Jurkat, Clone E6-1 (cell line): ENCODE measurements at regions not wholly inside any gene's neighbourhood (a gene's known extent, or its start where the extent isn't known, plus 50 kb on each side); places are given as distances from the start of the nearest gene placed in this dataset.

ENCODE experiments used
- DNase-seq: peaks from one replicate; pipeline ENCODE4 v3.0.0-alpha.2; 2011; ENCODE audit warnings: low read depth, low spot score
- H3K4me3 ChIP-seq: 2 replicates; pipeline ENCODE4 v1.5.1; 2011; ENCODE audit warnings: mild to moderate bottlenecking, low read length, control low read depth, moderate library complexity

DNA sequence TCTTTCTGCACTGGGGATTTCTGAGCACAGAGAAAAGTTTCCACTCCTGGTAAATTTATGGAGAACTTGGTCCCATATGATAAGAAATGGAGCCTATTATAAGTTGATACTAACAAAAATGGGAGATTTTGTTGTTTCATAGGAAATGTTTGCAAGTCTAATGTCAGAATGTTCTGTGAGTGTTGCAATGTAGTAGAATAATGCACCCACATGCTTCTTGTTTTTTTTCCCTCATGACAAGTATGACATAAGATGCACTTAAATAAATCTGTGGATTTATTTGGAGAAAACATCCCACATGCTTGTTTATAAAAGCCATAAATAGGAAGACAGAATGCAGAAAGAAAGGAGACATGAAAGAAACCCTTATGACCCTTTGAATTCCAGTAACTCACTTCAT lies 50.8 kb upstream of the KCNJ6 start:
- H3K4me3 ChIP-seq, result no peak overlapping the region
- no peak for DNase-seq

DNA sequence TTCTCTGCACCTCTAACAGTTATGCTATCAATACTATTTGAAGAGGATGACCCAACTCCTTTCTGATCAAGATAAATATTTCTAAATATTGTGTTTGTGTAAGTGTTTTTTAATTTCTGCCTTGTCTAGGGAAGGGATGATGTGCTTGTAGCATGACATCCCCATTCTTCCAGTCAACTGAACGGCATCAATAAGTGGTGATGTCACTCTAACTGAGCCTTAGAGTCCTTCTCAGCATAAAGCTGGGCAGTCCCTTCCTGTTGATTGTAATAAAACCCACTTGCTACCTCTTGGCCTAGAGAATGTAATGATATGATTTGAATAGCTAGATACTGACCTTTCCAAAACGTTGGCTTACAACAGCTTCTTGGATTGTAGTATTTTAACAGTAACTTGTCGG lies 52.5 kb upstream of the KCNJ6 start:
- DNase-seq, result no peak
- no peak overlapping the region for H3K4me3 ChIP-seq

- H3K4me3 ChIP-seq, result no peak overlapping the region
- no peak for DNase-seq
These were observed 54.3 kb upstream of the KCNJ6 start for GRCh38 chr21:37970548-37970947.

- DNase-seq, result no peak
These were observed 55.2 kb upstream of the KCNJ6 start for GRCh38 chr21:37971390-37971950.

GRCh38 chr21:37974081-37974480 lies 57.8 kb upstream of the KCNJ6 start:
- no peak overlapping the region for H3K4me3 ChIP-seq
- no peak for DNase-seq

More at GRCh38 chr21:37971390-37971950, 55.2 kb upstream of the KCNJ6 start:
- no peak overlapping the region for H3K4me3 ChIP-seq

GRCh38 chr21:37982496-37983318 lies 66.5 kb upstream of the KCNJ6 start:
- DNase-seq, result no peak
- H3K4me3 ChIP-seq, result no peak overlapping the region

- no peak for DNase-seq
- no peak overlapping the region for H3K4me3 ChIP-seq
These were observed 67.3 kb upstream of the KCNJ6 start for GRCh38 chr21:37983336-37984095.

GRCh38 chr21:37984416-37984815 lies 68.2 kb upstream of the KCNJ6 start:
- no peak for DNase-seq
- H3K4me3 ChIP-seq, result no peak overlapping the region

DNA sequence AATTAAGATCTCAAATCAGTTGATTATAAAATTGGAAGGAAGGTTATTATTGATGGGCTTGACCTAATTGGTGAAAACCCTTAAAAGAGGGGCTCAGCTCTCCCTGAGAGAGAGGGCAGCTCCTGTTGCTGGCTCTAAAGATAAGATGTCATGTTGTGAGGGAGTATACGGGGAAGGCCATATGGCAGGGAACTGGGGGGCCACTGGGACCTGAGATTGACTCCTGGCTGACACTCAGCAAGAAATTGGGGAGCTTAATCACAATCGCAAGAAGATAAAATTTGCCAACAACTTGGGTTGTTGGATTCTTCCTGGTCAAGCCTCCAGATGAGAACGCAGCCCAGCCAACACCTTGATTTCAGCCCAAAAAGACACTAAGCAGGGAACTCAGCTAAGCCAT lies 69.7 kb upstream of the KCNJ6 start:
- no peak for DNase-seq
- no peak overlapping the region for H3K4me3 ChIP-seq

DNA sequence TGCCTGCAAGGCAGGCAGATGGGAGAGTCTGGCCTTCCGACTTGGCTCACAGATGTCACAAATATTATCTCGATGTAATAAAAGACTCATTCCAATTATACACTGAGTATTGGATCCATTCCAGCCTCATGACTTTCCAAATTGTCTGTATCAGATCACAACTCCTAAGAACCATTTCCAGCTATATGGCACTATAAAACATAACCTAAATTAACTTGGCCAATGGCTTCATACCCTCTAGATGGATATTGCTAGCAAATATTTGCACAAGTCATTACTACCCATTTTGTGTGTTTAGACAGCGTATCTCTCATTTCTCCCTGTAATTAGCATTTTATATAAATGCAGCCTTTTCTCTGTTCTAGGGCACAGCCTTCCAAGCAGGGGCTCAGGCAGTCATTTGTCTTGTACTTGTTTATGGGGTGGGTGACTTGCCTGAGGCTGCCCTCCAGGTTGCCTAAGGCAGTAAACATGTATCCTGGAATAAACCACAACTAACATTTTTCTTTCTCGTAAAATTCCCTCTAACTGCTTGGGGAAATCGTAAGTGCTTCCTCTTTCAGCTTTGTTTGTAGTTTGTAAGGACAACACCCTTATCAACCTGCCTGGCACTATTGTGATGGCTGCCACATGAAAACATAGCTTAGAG lies 70.6 kb upstream of the KCNJ6 start:
- DNase-seq, result no peak
- H3K4me3 ChIP-seq, result no peak overlapping the region

GRCh38 chr21:37987668-37988067 lies 71.4 kb upstream of the KCNJ6 start:
- no peak overlapping the region for H3K4me3 ChIP-seq
- DNase-seq, result no peak

DNA sequence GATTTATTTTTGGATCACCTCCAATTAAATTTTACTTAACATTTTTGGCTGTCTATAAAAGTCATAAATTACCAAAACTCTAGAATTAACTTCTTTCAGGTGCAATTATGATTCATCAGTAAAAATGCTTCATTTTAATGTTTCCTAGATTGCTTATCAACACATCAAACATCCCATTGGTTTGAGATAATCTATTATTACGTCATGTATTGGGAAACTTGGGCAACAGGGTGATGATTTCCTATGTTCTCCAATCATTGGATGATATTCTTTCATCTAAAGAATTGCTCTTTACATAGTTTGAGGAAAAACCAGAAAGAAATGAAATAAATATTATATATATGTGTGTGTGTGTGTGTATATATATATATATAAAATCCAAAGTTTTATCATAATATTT lies 76.8 kb upstream of the KCNJ6 start:
- no peak overlapping the region for H3K4me3 ChIP-seq
- DNase-seq, result no peak

DNA sequence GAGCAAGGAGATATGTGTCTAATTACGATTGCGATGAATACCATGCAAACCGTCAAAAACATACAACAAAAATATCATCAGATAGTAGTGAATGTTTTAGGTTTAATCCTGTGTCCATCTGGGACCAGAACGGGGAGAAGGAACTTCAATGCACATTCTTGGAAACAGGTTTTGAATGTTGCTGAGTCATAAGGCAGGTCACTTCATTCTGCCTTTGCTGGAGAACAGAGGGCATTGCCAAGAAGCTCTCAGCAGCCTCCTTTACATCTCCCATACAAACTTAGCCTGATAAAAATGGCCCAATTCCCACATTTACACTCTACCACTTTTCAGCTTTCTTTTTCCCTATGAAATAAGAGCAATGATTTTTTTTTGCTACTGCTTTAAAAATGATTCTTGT lies 78.0 kb upstream of the KCNJ6 start:
- DNase-seq, result no peak
- no peak overlapping the region for H3K4me3 ChIP-seq

- no peak for DNase-seq
- no peak overlapping the region for H3K4me3 ChIP-seq
These were observed 96.4 kb upstream of the KCNJ6 start for GRCh38 chr21:38012672-38013071.

- no peak for DNase-seq
These were observed 97.5 kb upstream of the KCNJ6 start for GRCh38 chr21:38013741-38014140.

GRCh38 chr21:38014298-38014697 lies 98.0 kb upstream of the KCNJ6 start:
- DNase-seq, result no peak
- H3K4me3 ChIP-seq, result no peak overlapping the region

More at GRCh38 chr21:38013741-38014140, 97.5 kb upstream of the KCNJ6 start:
- no peak overlapping the region for H3K4me3 ChIP-seq

GRCh38 chr21:38027901-38028498 lies 111.7 kb upstream of the KCNJ6 start:
- no peak overlapping the region for H3K4me3 ChIP-seq
- DNase-seq, result no peak

- H3K4me3 ChIP-seq, result no peak overlapping the region
- no peak for DNase-seq
These were observed 116.0 kb upstream of the KCNJ6 start for GRCh38 chr21:38032082-38032801.

DNA sequence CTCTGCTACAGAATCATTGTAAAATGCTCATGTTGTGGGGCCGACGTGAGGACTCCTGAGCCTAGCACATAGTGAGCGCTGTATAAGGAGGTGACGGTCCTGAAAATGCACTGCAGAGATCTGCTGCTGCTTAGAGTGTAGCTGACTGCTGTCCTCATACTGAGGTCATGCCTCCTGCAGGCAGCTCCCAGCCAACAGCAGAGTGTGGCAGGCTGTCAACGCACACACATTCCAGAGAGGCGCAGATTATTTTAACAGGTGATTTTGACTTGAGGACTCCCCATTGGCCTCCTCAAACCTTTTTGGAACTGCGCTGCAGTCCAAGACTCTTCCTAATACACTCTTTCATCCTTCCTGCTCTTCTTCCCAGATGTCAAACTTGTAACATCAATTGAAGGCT lies 119.8 kb upstream of the KCNJ6 start:
- no peak overlapping the region for H3K4me3 ChIP-seq
- no peak for DNase-seq
